ENCODE measurements at regions not wholly inside any gene's neighbourhood (a gene's known extent, or its start where the extent isn't known, plus 50 kb on each side); places are given as distances from the start of the nearest gene placed in this dataset.
"Not testable (repeated sequence)": the region's sequence is repeated elsewhere in the genome, so short reads cannot be mapped to it uniquely, and the experiment has no call there.

DNA sequence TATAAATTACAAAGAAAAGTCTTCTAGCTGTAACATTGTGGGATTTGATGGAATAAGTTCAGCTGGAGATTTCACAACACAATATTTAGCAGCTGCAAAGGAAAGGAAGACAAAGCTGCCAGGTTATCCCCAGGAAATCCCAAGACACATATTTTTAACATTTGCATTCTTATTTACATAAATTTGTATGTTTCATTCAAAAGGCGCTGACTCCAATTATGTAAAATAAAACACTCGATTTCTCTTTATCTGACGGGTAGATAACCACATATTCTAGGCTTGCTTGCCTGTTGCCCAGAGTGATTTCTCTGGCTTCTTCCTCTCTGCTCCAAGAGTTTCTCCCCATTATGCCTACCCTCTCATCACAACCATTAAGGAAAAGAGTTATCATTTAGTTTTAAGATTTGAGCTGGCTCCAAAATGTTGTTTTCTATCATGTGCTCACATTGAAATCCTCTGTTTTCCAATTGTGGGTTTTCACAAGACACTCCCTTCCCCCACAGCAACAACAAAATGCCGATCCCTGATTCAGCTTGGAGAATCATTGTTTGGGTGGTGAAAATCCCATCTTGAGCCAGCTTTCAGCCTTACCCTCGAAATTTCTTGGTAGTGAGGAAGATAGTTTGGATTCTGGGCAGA, 128.2 kb upstream of the RASGEF1B start:
- no peak for DNase-seq (ENCODE audit: low read depth in 2 of 2)

DNA sequence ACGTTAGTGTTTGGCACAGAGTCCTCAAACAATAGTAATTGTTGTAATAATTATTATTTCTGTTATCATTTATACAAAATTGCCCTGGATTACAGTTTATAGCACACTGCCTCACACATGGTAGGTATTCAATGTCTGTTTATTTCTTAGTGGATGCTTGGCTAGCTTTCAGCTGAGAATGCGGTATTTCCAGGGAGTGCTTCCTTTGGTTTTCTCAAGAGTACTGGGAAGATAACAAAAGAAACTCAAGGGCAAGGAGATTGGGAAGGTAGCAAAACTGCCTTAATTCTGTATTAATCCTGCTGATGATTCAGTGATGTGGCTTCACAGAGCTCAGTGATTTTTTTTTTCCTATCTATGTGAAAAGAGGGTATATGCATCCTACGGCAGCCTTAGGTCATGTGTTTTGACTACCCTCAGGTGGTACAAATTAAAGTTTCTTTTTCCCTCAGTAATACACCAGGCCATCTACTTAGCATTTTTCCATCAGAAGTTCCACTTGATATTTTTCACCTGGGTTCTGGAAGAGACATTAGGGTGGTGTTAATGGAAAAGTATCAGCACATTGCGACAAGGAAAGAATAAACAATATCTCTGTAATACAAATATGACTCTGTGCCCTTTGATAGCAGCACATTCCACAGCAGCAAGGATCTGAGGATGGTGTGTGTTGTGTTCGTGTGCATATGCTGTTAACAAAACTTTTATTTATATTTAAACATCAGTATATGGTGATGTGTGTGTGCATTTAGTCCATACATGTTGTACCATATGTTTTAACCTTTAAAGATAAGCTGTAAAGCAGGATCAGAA, 124.3 kb upstream of the RASGEF1B start:
- no peak for DNase-seq (ENCODE audit: low read depth in 2 of 2)

- DNase-seq (ENCODE audit: low read depth in 2 of 2), result no peak
Measured at GRCh38 chr4:81595287-81595686, 123.6 kb upstream of the RASGEF1B start.

- no peak for DNase-seq (ENCODE audit: low read depth in 2 of 2)
Measured at GRCh38 chr4:81594490-81595159, 122.9 kb upstream of the RASGEF1B start.

DNA sequence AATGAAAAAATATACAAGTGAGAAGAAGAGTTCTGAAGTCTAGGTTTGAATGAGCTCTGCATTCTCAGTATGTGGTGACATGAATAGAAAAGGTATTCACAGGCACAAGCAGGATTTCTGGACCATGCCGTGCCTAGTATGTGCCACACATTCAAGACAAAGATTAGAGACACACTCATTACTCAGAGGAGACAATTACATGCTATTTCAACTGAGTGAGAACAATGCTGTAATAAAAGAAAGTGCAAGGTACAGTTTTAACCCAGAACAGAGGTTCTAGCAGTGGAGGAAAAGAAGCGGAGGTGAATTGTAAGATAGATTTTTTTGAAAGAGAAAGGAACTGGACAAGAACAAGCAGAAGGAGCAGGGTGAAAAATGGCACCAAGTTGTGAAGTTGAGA, 121.0 kb upstream of the RASGEF1B start:
- DNase-seq (ENCODE audit: low read depth in 2 of 2), result no peak

- no peak for DNase-seq (ENCODE audit: low read depth in 2 of 2)
Measured at GRCh38 chr4:81590596-81590995, 118.9 kb upstream of the RASGEF1B start.

DNA sequence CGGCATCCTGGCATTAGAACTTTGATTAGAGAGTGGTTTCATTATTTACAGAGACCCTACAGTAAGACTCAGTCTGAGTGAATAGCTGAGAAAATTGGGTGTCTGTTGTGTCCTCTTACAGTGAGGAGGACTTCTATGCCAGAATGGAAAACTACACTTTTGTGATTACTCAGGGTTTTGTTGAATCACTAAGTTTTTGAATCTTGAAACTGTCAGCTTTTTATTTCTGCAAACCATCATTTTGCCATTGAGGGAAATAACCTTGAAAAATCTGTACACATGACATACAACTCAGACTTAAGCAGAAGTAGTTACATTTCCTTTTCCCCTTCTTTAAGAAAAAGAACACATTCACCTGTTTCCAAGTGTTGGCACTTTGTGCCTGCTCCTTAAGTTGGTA, 117.6 kb upstream of the RASGEF1B start:
- no peak for DNase-seq (ENCODE audit: low read depth in 2 of 2)

DNA sequence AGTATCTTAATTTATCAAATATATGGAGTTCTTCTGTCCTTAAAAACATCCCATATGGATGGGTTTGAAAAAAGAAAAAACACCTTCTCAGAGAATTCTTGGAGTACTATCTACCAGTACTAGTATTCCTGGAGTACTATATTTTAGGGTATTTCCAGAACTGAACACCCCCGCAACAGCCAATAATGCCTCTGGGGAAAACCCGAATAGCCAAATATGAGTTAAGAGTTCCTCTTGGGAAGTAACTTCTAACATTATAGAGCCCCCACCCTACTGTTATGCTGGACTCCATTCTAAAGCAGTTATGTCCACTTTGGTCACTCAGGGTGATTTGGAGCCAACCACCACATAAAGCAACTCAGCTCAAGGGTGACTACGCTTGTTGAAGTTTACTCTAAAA, 115.0 kb upstream of the RASGEF1B start:
- DNase-seq (ENCODE audit: low read depth in 2 of 2), result no peak

GRCh38 chr4:81580994-81581374, 109.3 kb upstream of the RASGEF1B start:
- DNase-seq (ENCODE audit: low read depth in 2 of 2), result not testable (repeated sequence)

- DNase-seq (ENCODE audit: low read depth in 2 of 2), result no peak
Measured at GRCh38 chr4:81580346-81580993, 108.8 kb upstream of the RASGEF1B start.

DNA sequence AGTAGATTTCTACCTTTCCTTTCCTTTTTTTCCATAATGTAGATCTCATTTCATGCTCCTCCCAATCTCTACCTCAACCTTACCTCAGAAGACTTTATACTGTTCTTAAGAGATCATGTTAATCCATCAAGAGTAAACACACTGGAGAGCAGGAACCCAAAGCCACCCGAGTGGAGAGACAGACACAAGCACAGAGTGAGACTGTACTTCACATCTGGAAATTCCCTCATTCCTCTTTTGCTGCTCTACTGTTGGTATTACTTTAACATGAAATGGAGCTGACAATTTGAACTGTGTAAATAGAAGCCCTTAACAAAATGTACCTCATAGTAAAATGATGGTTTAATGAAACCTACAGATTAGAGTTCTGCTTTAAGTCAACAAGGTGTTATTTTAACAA, 105.7 kb upstream of the RASGEF1B start:
- no peak for DNase-seq (ENCODE audit: low read depth in 2 of 2)

DNA sequence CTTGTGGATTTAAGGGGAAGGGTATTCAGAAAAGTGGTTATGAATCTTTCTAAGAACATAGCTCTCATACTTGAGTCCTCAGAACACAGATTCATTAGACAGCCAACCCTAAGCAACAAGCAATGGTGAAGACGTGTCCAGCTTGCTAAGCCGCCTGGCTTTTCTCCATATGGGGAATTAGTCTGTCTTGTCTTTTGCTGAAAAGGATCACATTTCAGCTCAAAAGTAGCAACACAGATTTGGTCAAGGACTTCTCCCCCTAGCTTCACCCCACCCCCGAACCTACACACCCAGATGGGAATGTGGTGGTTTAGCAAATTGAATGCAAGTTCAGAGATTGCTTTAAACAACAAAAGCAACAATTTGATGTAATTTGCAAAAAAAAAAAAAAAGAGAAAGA, 103.3 kb upstream of the RASGEF1B start:
- DNase-seq (ENCODE audit: low read depth in 2 of 2), result no peak

DNA sequence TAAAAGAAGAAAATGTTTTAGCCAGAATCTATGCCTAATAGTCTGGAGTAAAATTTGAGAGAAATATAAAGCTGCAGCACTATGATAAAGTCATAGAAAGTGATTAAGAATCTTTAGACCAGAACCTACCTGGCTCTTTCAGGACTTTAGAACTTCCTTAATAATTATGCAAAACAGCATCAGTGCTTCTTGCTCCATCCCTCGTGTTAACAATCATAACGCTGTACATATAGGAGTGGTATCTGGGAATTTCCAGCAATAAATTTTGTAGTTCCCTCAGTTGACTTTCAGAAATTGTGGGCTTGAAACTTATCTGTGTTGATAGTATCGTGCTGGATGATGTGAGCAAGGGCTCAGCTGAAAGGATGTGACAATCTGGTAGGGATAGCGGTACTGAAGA, 102.1 kb upstream of the RASGEF1B start:
- no peak for DNase-seq (ENCODE audit: low read depth in 2 of 2)

GRCh38 chr4:81572402-81572801, 100.7 kb upstream of the RASGEF1B start:
- no peak for DNase-seq (ENCODE audit: low read depth in 2 of 2)

DNA sequence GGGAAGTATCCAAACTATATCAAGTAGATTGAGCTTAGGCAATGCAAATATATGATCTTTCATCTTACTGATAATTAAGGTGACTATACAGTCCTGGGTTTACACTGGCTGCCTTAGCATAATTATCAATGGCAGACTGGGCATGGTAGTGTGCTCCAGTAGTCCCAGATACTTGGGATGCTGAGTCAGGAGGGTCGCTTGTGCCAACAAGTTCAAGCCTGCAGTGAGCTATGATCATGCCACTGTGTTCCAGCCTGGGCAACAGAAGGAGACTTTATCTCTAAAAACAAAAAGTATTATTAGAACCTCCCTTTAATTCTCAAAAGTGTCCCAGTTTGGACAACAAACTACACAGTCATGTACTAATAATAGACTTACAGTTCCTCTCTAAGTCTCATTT, 99.4 kb upstream of the RASGEF1B start:
- DNase-seq (ENCODE audit: low read depth in 2 of 2), result no peak

GRCh38 chr4:81566161-81566591, 94.5 kb upstream of the RASGEF1B start:
- DNase-seq (ENCODE audit: low read depth in 2 of 2), result no peak

GRCh38 chr4:81565142-81565870, 93.6 kb upstream of the RASGEF1B start:
- DNase-seq (ENCODE audit: low read depth in 2 of 2), result no peak

DNA sequence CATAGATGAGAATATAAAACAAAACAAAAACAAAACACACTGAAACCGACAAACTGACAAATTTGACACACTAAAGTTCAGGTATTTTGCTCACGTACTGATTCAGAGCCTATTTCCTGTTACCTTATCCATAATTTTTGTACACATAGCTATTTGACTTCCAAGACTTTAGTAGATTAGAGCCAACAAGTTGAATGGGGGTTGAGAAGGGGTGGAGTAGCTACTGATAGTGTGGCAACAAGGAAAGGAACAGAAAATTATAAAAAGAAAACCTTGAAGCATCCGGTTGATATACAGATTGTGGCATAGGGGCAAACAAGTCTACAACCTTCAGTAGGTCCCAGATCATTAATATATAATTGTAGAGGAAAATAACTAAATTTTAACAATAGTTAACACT, 92.3 kb upstream of the RASGEF1B start:
- DNase-seq (ENCODE audit: low read depth in 2 of 2), result no peak

DNA sequence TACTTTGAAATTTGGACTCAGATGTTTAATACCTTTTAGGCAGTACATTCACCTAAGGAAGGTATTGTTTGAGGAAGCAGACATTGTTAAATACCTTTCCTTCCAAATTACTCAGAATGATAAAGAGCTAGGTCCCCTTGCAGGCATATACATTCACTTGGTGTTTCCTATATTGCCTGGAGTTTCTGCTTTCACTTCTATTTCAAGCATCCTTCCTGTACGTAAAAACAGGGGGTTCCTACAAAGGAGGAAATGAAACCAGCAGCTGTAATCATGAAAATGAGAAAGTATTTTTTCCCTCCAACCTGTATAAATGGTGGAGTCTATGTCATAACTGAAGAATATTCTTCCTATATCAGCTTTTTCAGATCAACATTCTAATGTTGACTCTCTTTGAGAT, 90.4 kb upstream of the RASGEF1B start:
- DNase-seq (ENCODE audit: low read depth in 2 of 2), result no peak

DNA sequence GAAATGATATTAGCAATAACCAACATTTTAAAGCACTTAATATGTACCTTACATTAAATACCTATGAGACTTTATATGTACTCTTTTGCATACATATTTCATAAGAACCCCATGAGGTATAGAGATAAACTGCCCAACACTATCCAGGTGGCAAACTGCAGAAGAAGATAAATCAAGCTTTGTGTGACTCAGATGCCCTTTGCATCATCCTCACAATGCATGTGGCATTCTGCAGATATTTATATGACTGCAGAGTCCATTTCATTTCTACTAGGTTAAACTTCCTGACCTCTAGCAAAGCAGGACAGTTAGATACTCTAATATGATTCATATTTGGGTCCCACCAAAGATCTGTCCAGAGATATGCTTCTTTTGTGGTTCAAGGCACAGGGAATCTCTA, 85.6 kb upstream of the RASGEF1B start:
- DNase-seq (ENCODE audit: low read depth in 2 of 2), result no peak

DNA sequence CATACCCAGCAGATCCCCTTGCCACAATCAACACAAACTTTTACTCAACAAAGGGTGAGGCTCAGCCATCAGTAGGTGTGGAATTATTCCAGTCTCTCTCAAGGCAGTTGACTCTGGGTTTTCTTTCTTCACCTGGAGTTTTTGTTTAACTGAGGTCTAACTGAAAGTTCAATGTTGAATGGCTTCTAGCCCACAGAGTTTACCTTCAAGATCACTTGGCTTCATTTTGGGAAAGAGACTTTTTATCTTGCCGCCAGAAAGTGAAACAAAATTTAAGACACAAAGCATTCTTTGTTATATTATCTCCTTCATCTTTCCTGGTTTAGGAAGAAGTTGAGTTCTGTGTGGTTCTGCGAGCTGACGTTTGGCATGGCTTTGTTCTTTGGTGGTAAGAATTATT, 83.8 kb upstream of the RASGEF1B start:
- no peak for DNase-seq (ENCODE audit: low read depth in 2 of 2)

GRCh38 chr4:81552086-81552485, 80.4 kb upstream of the RASGEF1B start:
- no peak for DNase-seq (ENCODE audit: low read depth in 2 of 2)

Measured in stimulated activated CD8-positive, alpha-beta memory T cell treated with anti-CD3 and anti-CD28 coated beads, Interleukin-7, amount 100 ng/mL, for 4 hours (primary cell).